ENCODE measurements at regions not wholly inside any gene's neighbourhood (a gene's known extent, or its start where the extent isn't known, plus 50 kb on each side); places are given as distances from the start of the nearest gene placed in this dataset.

DNA sequence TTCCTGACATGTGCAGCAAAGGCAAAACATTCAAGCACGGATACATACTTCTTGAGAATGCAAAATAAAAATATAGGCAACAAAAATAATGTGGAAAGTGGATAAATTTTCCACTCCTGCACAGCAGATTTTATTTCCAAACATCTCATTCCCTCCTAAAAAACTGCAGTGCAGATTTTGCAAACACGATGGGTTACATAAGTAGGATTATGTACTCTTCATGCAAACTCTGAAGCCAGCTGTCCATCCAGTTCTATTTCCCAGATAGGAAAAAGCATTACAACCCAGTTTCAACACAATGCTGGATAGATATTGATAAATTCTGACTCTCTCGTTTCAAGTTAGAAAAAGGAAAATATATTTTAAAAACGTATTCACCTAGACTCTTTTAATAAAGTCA is 52.7 kb upstream of the CCNG1 start:
- H3K27me3 Mint-ChIP-seq: peaks cover 6% of the 10 kb centered on the region
- ChIA-PET POLR2A (no interaction called here), CTCF (no interaction called here)
- no peak for DNase-seq
- H3K27me3 ChIP-seq (replicated peaks in 1 of 4; ENCODE audit: control extremely low read depth in 1 of 4, control insufficient read depth in 3 of 4, insufficient read depth in 4 of 4, low read length in 3 of 4): peaks cover 0 to 3% (median 0%) of the 10 kb centered on the region in 4 experiments
- H2AFZ ChIP-seq (ENCODE audit: insufficient read depth, low read depth, low read length, poor library complexity, severe bottlenecking): no peak overlapping the region
- H3K9me3 Mint-ChIP-seq (ENCODE audit: insufficient read depth): peaks cover 4% of the 10 kb centered on the region
- peaks cover 0 to 2% (median 0%) of the 10 kb centered on the region in 3 donors for H3K9me3 ChIP-seq (ENCODE audit: control extremely low read depth in 1 of 3, control insufficient read depth in 2 of 3, insufficient read depth in 1 of 3, low read length in 2 of 3)
- no peaks in the 10 kb centered on the region for H3K79me2 ChIP-seq (ENCODE audit: control insufficient read depth, insufficient read depth, low read length)
- H3K4me2 ChIP-seq (replicated peaks; ENCODE audit: low read depth, low read length, poor library complexity, severe bottlenecking): no peak overlapping the region
- no peaks in the 10 kb centered on the region for H3K4me1 ChIP-seq (ENCODE audit: control insufficient read depth in 2 of 2, insufficient read depth in 2 of 2, low read length in 2 of 2)
- WGBS (ENCODE audit: insufficient coverage): no CpG with 5 or more reads among the region's 4 CpGs
- H3K9ac ChIP-seq (ENCODE audit: low read length): no peak overlapping the region
- intact Hi-C loops (cut with micrococcal nuclease): no loop called here
- H4K20me1 ChIP-seq (ENCODE audit: control insufficient read depth, insufficient read depth, low read length, poor library complexity, severe bottlenecking): no peaks in the 10 kb centered on the region
- no peak overlapping the region for H3K27ac Mint-ChIP-seq
- H3K36me3 ChIP-seq (replicated peaks in 1 of 2; ENCODE audit: control extremely low read depth in 1 of 2, control insufficient read depth in 1 of 2, extremely low read depth in 1 of 2, insufficient read depth in 2 of 2, low read length in 1 of 2): no peaks in the 10 kb centered on the region
- H3K4me3 ChIP-seq (ENCODE audit: control extremely low read depth in 1 of 5, extremely low read depth in 1 of 5, insufficient read depth in 1 of 5, low read depth in 2 of 5, low read length in 4 of 5): no peak overlapping the region
- no peak overlapping the region for H3K4me3 Mint-ChIP-seq
- ATAC-seq (ENCODE audit: low read depth): no peak
- H3K4me1 Mint-ChIP-seq: no peaks in the 10 kb centered on the region
- TF ChIP-seq EZH2 (IDR thresholded peaks at IDR 0.05; ENCODE audit: borderline replicate concordance, insufficient read depth, low read depth, low read length, poor library complexity, severe bottlenecking): no peak
- TF ChIP-seq, protein P1, sequence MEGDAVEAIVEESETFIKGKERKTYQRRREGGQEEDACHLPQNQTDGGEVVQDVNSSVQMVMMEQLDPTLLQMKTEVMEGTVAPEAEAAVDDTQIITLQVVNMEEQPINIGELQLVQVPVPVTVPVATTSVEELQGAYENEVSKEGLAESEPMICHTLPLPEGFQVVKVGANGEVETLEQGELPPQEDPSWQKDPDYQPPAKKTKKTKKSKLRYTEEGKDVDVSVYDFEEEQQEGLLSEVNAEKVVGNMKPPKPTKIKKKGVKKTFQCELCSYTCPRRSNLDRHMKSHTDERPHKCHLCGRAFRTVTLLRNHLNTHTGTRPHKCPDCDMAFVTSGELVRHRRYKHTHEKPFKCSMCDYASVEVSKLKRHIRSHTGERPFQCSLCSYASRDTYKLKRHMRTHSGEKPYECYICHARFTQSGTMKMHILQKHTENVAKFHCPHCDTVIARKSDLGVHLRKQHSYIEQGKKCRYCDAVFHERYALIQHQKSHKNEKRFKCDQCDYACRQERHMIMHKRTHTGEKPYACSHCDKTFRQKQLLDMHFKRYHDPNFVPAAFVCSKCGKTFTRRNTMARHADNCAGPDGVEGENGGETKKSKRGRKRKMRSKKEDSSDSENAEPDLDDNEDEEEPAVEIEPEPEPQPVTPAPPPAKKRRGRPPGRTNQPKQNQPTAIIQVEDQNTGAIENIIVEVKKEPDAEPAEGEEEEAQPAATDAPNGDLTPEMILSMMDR (IDR thresholded peaks at IDR 0.05): no peak
- H3K27ac ChIP-seq (ENCODE audit: low read length in 2 of 2): no peak overlapping the region

- H3K4me3 Mint-ChIP-seq: no peak overlapping the region
- H3K4me1 ChIP-seq (ENCODE audit: control insufficient read depth in 2 of 2, insufficient read depth in 2 of 2, low read length in 2 of 2): no peaks in the 10 kb centered on the region
- H3K4me1 Mint-ChIP-seq: no peaks in the 10 kb centered on the region
- H4K20me1 ChIP-seq (ENCODE audit: control insufficient read depth, insufficient read depth, low read length, poor library complexity, severe bottlenecking): no peaks in the 10 kb centered on the region
- WGBS (ENCODE audit: insufficient coverage): 98% methylated on average over 4 of the region's 5 CpGs
- ChIA-PET CTCF (no interaction called here), POLR2A (no interaction called here)
- no peak overlapping the region for H3K27ac Mint-ChIP-seq
- H2AFZ ChIP-seq (ENCODE audit: insufficient read depth, low read depth, low read length, poor library complexity, severe bottlenecking): no peak overlapping the region
- intact Hi-C loops (cut with micrococcal nuclease): no loop called here
- H3K9ac ChIP-seq (ENCODE audit: low read length): no peak overlapping the region
- H3K79me2 ChIP-seq (ENCODE audit: control insufficient read depth, insufficient read depth, low read length): no peaks in the 10 kb centered on the region
- H3K4me3 ChIP-seq (ENCODE audit: control extremely low read depth in 1 of 5, extremely low read depth in 1 of 5, insufficient read depth in 1 of 5, low read depth in 2 of 5, low read length in 4 of 5): no peak overlapping the region
- no peak for ATAC-seq (ENCODE audit: low read depth)
- peaks cover 0 to 3% (median 0%) of the 10 kb centered on the region in 4 experiments for H3K27me3 ChIP-seq (replicated peaks in 1 of 4; ENCODE audit: control extremely low read depth in 1 of 4, control insufficient read depth in 3 of 4, insufficient read depth in 4 of 4, low read length in 3 of 4)
- H3K27me3 Mint-ChIP-seq: peaks cover 4% of the 10 kb centered on the region
- peaks cover 4% of the 10 kb centered on the region for H3K9me3 Mint-ChIP-seq (ENCODE audit: insufficient read depth)
- H3K27ac ChIP-seq (ENCODE audit: low read length in 2 of 2): no peak overlapping the region
- no peak for DNase-seq
- no peak overlapping the region for H3K4me2 ChIP-seq (replicated peaks; ENCODE audit: low read depth, low read length, poor library complexity, severe bottlenecking)
- TF ChIP-seq EZH2 (IDR thresholded peaks at IDR 0.05; ENCODE audit: borderline replicate concordance, insufficient read depth, low read depth, low read length, poor library complexity, severe bottlenecking): no peak
- TF ChIP-seq, protein P1 (IDR thresholded peaks at IDR 0.05): no peak
- peaks cover 0 to 2% (median 0%) of the 10 kb centered on the region in 3 donors for H3K9me3 ChIP-seq (ENCODE audit: control extremely low read depth in 1 of 3, control insufficient read depth in 2 of 3, insufficient read depth in 1 of 3, low read length in 2 of 3)
- no peaks in the 10 kb centered on the region for H3K36me3 ChIP-seq (replicated peaks in 1 of 2; ENCODE audit: control extremely low read depth in 1 of 2, control insufficient read depth in 1 of 2, extremely low read depth in 1 of 2, insufficient read depth in 2 of 2, low read length in 1 of 2)
Observed at GRCh38 chr5:163385271-163385670, 52.1 kb upstream of the CCNG1 start.

All from B cell (primary cell).